Daoy (cell line): ENCODE measurements at regions not wholly inside any gene's neighbourhood (a gene's known extent, or its start where the extent isn't known, plus 50 kb on each side); places are given as distances from the start of the nearest gene placed in this dataset.
"Not testable (repeated sequence)": the region's sequence is repeated elsewhere in the genome, so short reads cannot be mapped to it uniquely, and the experiment has no call there.

Source experiments
- DNase-seq: peaks from one replicate; pipeline ENCODE4 v3.0.0-alpha.2; 2015; ENCODE audit warnings: low read depth

DNA sequence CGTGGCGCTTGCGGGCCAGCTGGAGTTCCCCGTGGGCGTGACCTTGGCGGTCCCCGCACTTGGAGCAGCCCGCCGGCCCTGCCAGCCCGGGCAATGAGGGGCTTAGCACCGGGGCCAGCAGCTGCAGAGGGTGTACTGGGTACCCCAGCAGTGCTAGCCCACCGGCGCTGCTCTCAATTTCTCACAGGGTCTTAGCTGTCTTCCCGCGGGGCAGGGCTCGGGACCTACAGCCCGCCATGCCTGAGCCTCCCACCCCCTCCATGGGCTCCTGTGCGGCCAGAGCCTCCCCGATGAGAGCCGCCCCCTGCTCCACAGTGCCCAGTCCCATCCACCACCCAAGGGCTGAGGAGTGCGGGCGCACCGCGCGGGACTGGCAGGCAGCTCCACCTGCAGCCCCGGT is 94.0 kb upstream of the NIPBL start:
- not testable (repeated sequence) for DNase-seq

DNA sequence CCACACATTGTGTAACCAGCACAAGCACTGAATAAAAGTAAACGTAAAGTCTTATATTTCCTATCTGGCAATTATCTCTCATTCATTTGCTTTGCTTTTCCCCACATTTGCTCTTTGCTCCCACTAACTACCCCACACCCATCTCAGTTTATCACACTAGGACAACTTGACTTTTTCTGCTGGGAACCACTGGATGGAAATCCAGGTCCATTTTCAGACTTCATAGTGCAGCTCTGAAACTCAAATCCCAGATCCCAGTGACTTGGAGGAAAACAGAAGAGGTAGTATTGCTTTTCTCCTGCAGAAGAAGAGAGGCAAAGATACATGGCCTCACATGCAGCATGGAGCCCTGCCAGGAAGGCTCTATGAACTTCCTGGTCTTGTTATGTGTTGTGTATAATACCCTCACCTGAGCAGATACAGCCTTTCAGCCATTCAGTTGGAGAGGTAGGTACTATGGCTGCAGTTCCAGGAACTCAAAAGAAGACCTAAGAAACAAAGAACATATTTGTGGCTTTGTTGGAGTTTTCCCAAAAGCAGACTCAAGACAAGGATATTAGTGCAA is 90.0 kb upstream of the NIPBL start:
- no peak for DNase-seq

GRCh38 chr5:36787365-36788093 is 89.0 kb upstream of the NIPBL start:
- DNase-seq, result no peak

DNA sequence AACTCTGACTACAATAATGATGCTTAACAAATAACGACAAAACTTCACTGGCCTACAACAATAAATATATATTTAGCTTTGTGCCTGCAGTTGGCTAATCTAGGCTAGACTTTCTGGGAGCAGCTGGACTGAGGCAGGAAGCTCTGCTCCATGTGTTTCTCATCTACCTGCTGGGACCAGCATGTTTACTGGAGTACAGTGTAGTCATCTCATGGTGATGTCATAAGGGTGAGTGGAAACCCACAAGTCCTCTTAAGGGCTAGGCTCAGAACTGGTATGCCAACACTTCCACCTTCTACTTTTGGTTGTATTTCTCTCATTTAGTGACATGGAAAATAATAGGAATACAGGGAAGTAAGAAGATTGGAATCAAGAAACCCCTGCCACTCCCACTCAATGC is 85.7 kb upstream of the NIPBL start:
- DNase-seq, result peak; percentile 5

DNA sequence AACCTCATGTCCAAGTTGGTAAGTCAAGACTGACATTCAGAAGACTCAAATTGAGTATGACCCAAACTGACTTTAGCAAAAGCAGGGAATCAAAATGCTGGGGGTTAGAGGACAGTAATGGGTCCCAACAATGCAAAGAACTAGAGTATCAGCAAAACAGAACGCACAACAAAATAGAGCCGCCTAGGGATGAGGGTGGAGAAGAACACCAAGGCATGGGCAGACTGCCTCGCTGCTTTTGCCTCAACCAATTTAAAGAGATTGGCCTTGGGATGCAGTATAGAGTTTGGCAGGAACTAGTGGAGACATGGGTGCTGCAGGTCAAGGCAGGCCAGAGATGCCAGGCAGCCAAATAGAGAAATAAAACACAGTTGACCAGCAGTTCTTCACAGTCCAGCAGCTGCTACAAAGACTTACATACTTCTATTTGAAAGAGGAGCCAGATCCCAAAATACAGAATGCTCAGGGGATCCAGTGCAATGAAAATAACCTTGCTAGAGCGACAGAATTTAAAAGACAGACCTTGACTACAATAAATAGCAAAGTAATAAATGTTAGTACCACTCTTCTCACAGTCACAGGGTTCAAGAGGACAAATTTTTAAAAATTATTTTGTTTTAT is 83.9 kb upstream of the NIPBL start:
- no peak for DNase-seq

DNA sequence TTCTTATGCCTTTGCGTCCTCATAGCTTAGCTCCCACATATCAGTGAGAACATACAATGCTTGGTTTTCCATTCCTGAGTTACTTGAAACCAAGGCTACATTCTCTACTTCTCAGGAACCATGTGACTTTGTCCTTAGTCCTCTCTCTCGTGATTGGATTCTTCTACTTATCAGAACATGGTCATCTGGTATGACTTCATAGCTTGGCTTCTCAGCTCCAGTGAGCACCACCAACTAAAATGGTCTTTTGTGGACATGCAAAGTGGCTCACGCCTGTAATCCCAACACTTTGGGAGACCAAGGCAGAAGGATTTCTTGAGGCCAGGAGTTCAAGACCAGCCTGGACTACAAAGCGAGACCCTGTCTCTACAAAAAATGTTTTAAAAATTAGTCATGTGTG is 81.2 kb upstream of the NIPBL start:
- DNase-seq, result no peak

GRCh38 chr5:36796155-36796554 is 80.4 kb upstream of the NIPBL start:
- no peak for DNase-seq

DNA sequence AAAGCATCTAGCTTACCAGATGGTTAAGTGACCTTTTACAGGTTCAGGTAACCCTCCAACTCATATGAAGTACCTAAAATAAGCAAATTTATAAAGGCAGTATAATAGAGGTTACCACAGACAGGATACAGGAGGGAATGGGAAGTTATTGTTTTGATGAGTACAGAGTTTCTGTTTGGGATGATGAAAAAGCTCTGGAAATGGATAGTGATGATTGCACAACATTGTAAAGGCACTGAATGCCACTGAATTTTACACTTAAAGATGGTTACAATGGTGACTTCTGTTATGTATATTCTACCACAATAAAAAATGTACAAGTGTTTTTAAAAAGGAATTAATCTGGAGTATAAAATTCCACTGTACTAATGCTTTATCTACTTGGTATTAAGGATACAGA is 75.0 kb upstream of the NIPBL start:
- no peak for DNase-seq

- DNase-seq, result no peak
Measured at GRCh38 chr5:36802187-36802586, 74.4 kb upstream of the NIPBL start.

- not testable (repeated sequence) for DNase-seq
Measured at GRCh38 chr5:36813249-36813648, 63.3 kb upstream of the NIPBL start.

- no peak for DNase-seq
Measured at GRCh38 chr5:36815871-36816270, 60.7 kb upstream of the NIPBL start.

DNA sequence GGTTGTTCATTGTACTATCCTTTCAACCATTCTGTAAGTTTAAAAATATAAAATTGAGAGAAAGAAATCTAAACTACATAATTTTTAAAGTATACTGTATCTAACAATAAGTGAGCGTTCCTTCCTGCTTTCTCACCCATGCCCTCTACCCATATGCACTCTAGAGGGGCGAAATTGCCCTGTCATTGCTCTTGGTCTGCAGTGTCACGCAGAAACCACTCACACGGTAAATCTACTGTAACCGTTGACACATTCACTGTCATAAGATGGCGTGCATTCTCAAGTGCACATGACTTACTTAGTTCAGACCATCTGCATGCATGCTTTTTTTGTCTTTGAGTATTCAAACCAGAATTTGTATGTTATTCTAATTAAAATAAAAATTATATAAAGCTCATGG is 55.7 kb upstream of the NIPBL start:
- DNase-seq, result peak; percentile 8

DNA sequence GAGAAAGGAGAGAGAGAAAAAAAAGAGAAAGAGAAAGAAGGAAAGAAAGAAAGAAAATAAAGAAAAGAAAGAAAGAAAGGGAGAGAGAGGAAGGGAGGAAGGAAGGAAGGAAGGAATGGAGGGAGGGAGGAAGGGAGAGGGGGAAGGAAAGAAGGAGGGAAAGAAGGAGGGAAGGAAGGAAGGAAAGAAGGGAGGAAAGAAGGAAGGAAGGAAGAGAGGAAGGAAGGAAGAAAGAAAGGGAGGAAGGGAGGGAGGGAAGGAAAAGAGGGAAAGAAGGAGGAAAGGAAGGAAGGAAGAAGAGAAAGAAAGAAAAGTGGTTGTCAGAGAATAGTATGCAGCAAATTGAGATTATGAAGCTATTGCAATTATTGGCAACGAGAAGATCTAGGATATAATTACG is 49.9 kb upstream of the NIPBL start:
- DNase-seq, result no peak
